HG03066 (cell line): ENCODE measurements at regions not wholly inside any gene's neighbourhood (a gene's known extent, or its start where the extent isn't known, plus 50 kb on each side); places are given as distances from the start of the nearest gene placed in this dataset.

ENCODE experiments used
- ATAC-seq: cut with Tn5 transposase; IDR thresholded peaks from one replicate; pipeline ENCODE4 v1.9.1; 2021; ENCODE audit warnings: low read depth; ENCODE audit not compliant: unreplicated experiment

DNA sequence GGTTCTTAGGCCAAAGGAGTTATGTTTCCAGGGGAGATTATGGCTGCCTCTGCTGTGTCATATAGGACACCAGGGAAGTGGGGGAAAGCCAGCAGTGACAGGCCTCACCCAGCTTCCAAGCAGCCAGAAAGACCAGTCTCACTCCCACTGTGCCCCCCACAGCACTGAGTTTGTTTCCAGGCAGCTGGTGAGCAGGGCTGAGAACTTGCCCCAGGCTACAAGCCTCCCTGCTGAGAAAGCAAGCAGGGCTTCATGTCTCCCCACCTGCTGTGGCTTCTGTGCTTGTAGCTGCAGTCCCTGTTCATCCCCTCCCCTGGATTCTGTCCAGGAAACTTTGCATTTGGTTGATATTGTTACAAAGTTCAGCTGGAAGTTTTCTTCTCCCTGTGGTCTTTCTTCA is 376.3 kb downstream of the PDCD6IP start:
- ATAC-seq, result no peak

DNA sequence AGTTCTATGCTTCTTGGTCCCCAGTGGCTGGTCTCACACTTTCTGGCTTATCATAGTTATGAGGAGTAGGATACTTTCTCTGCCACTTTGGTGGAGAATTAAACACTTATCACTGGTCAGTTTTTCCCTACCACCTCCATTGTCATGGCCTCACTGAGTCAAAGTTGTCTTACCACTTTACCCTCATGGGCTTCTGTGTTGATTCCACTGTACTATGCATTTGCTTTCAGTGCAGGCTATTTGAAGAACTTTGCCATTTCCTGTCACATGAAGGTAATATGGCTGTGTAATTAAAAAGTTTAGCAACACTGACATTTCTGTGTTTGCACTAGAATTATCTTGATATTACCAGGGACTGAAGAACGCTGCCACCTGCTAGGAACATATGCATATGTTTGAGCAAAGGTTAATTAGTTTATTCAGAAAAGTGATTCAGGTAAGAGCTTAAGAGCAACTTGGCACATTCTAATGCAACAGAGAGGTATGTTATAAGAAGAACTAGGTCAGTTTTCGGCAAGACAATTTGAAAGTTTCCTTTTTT is 377.3 kb downstream of the PDCD6IP start:
- ATAC-seq, result no peak

DNA sequence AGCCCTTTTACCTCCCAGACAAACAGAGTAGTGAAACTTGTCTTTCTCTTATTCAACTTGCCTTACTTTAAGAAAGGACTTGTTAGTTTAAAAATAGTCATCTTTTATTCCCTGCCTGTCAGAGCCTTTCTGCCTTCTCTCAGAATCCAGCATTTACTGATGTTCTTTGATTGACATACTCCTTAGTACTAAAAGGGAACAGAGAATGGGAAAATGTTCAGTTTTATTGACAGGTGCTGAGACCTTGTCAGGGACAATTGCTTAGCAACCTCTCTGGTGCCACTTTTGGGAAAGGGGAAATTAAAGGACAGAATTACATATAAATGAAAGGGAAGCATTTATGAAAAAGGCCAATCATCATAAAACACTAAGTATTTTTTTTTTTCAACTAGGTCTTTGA is 378.3 kb downstream of the PDCD6IP start:
- ATAC-seq, result no peak

DNA sequence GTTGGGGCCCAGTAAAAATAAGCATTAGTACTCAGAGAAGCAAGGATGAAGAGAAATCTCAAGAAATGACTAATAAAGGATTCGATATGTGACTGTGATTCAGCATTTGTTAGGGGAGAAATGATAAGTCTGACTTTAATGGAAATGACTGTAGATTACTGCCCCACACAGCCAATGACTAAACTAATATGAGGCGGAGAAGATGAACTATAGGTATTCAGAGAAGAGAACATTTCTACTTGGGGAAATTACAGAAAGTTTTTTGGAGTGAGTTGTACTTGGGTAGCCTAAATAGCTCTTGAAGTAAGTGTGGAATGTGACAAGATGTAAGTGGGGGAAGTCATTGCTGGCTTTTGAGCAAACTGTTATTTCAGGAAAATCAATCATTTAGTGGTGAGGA is 380.0 kb downstream of the PDCD6IP start:
- ATAC-seq, result no peak

DNA sequence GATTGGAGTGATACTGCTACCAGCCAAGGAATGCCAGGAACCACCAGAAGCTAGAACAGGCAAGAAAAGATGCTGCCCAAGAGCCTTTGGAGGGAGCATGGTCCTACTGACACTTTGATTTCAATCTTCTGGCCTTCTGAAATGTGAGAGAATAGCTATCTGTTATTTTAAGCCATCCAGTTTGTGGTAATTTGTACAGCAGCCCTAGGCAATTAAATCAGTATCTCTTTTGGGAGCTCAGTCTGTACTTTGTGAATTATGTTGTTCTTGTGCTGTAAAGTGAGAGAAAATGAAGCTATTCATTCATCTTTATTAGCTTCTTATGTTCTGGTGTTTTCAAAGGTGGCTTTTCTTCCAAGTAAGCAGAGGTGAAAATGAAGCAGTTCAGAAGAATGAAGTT is 381.3 kb downstream of the PDCD6IP start:
- no peak for ATAC-seq

DNA sequence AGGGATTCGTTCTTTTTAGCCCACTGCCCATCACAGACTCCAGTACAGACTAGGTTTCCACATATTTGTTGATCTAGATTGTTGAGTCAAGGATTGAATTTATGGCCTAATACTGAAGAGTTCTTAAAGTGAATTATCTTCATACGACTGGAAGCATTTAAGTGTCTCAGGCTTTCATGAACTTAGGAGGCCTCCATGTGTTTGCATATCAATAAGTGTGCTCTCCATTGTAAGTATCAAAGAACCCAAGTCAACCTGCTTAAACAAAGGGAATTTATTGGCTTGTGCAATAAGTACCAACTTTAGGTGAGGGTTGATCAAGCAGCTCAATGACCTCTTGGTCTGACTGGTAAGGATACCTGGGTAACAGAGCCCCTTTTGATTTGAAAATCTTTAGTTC is 382.1 kb downstream of the PDCD6IP start:
- no peak for ATAC-seq

DNA sequence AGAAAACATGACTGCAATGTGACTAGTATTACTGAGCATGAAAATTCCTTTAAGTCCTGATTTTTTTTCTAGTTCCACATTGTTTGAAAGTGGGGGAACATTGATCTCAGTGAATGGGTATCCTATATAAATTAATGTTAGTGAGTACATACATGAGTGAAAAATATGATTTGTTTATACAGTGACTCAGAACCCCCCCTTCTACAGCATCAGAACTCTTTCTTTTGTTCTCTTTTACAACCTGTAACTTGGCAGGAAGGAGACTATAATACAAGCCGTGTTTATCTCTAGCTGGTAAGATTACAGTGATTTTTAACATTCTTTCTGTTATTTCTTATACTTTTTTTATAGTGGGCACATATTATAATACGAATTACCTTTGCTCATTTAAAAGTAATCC is 384.7 kb downstream of the PDCD6IP start:
- no peak for ATAC-seq

DNA sequence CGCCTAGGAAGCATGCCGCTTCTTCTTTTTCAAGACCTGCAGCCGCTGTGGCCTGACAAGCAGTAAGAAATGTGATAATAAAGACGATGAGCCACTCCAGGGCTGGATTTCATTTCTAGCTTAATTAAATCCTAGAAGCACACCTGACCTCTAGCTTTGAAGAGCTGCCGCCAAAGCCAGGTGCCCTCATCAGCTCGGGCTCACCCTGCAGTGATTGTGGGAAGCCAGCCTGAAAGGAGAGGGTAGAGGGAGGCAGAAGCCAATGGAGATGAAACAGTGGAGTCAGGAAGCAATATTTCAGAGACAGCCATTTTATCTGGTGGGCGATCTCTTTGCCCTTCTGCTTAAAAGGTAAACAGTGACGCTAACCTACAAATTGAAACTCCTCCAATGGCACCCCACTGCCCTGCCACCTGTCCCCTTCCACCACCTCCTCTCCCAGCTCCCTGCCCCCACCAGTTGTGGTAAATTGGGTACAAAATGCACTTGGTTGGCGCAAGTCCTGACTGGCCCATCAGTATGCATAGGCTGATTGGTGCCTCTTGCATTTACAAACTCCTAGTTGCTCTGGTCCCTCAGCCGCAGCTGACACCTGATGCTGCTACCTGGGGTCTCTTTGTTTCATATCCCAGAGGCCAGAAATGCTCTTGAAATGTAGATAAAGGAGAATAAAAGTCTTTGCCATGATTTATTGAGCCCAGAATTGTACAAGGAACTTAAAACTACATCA is 385.3 kb downstream of the PDCD6IP start:
- ATAC-seq, result no peak

DNA sequence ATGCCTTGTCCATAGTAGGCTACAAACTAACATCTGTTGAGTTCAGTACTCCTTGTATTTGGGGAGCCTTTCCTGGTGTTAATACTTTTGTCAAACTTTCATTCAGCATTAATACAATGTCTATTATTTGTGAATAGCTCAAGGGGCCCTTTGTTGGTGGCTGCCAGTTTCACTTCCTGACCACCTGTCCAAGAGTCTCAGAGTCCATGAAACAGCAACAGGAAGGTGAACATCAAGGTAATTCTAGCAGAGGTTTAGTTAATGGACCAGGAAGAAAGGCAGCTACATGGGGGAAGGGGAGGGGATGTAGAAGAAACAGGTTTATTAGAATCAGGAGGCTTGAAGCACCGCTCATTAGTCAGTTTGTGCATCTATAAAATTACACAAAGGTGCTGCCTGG is 386.9 kb downstream of the PDCD6IP start:
- no peak for ATAC-seq

DNA sequence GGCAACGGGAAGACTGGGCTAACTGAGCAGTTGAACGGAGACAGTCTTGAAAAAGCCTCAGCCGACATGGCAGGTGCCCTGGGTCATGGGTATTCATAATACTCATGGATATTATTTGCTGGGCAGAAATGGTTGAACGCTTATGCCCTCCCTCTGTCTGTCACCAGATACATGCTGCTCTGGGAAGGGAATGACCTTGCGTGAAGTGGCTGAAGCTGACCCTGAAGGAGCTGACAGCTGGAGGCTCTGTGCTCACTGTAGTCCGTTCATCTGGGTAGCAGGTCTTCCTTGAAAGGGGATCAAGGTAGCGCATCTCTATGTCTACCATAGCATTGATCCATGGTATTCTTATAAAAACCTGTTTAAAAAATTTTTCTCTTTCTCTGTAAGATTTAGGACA is 390.7 kb downstream of the PDCD6IP start:
- ATAC-seq, result no peak

DNA sequence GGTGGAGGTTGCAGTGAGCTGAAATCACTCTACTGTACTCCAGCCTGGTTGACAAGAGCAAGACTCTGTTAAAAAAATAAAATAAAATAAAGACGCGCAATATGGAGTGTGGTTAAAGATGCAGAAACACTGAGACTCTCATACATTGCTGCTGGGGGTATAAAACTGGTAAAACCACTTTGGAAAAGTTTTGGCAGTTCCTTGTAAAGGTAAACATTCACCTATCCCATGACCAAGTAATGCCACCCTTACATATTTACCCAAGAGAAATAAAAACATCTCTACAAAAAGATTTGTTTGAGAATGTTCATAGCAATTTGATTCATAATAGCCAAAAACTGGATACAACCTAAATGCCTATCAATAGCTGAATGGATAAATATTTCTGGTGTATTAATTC is 398.5 kb downstream of the PDCD6IP start:
- ATAC-seq, result no peak

DNA sequence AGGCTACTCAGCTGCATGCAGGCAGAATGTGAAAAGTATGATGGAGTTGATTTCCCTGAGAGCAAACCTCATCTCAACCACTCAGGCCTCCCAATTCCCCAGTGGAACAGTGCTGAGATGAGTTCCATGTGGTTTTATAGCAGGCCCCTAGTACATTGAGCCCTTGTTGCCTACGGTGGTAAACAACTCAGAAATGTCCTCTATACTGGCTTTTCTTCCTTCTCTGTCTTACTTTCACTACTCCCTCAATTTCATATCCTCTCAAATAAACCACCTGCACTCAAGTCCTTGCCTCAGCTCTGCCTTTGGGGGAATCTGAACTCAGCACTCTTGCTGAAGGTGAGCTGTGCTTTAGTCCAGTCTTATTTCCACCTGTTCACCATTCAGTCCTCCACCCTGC is 399.9 kb downstream of the PDCD6IP start:
- ATAC-seq, result peak; percentile 60

DNA sequence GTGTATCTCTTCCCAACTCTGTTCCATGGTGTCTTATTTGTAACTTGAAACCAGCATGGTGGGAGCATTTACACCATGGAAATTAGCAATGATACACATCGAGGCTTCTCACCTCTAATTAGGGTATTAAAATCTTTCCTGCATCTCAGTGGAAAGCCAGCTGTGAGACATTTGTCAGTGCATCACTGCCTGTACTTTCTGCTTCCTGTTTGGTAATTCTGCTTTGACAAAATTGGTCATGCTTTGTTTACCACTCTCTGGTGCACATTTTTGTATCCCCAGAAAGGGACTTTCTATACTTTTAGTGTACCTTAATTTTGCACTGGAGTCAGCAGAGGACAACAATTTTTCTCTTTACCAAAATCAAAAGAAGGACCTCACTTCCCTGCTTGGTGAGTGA is 402.1 kb downstream of the PDCD6IP start:
- peak; percentile 86 for ATAC-seq

DNA sequence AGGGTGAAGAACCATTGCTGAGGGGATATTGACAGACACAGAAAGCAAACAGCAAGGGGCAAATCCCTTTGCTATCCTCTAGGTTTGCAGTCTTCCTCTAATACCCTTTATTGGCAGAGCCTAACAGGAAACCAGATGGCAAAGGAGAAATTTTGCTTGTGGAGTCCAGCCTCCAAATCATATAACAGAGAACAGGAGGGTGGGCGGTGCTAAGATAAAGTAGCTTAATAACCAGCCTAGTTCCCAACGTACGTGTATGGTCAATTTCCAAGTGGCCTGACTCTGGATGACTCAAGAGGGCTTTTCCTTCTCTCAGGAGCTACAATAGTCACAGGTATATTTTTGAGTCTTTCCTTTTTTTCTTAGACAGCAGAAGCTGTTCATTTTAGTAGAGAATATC is 404.5 kb downstream of the PDCD6IP start:
- ATAC-seq, result no peak

DNA sequence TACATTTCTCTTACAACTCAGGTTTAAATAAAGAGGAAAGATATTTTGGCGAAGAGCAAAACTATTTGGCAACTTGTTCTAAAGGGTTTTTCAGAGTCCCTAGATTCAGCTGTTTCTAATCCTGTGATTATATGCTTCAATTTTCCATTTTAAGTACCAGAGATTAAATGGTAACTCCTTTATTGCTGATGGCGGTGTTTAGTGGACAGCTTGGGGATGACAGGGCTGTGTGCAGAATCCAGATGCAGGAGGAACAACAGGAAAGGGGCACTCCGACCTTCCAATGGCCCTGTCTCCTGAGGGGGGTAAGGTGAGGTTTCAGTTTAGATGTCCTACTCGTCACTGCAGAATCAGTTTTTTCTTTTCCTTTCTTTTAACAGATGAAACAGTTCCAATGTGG is 405.0 kb downstream of the PDCD6IP start:
- ATAC-seq, result no peak

DNA sequence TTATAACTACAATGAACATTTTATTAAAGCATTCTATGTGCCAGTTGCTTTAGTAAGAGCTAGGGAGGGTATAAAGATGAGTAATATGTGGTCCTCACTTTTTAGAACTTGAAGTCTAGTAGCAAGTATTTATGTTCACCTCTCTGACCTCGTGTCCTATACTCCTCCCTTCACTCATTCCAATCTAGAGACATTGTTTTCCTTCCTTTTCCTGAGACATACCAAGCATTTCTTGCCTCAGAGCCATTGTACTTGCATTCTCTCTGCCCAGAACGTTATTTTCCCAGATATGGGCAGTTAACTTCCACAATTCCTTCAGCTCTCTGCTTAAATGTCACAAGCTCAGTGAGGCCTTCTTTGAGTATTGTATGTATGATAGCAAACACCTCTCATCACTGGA is 408.6 kb downstream of the PDCD6IP start:
- ATAC-seq, result no peak

DNA sequence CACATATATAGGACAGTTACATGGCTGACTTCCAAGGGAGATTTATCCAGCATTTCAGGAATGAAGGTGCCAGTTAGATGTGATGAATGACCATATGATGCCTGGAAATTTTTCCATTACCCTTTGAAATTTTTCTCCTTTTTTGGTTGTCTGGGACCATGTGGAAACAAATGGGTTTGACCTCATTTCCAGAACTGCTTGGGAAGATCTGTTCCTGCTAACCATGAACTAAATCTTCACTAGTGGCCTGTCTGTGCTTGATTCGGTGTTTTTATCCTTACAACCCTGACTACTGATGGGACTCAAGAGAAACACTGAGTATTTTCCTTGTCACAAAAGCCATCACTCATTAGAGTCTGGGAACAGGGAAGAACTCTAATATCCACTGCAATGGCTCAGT is 409.4 kb downstream of the PDCD6IP start:
- ATAC-seq, result no peak

DNA sequence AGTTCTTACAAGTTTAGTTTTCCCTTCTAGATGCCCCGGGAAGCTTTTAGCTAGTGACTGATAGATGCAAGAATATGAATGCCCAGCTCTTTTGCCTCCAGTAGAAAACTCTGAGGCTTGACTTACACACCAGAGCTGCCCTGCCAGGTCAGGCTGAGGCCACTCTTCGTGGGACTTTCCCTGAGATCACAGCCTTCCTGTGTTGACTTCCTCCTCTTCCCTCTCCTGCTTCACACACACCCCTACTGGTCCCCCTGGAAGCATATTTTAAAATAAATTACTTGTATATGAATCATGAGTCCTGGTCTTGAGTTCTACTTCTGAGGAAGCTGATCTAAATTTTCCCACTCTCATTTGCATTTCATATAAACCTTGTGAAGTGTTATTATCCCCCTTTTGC is 413.7 kb downstream of the PDCD6IP start:
- no peak for ATAC-seq

DNA sequence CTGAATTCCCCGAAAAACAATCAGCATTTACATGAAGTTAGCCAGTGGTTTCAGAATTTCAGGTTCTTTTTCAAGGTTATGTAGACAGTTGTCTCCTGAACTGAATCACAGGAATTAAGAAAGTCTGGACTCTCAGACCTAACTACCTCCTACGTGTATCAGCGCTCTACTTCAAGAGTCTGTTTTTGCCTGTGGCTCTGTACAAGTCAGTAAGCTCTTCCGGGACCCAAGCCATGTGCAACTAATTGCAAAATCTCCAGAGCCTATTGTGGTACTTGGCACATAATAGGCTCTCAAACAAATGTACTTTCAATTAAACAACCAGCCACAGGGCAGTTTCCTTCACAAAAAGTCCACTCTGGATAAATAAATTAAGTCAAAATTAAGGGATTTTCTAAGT is 414.2 kb downstream of the PDCD6IP start:
- no peak for ATAC-seq

DNA sequence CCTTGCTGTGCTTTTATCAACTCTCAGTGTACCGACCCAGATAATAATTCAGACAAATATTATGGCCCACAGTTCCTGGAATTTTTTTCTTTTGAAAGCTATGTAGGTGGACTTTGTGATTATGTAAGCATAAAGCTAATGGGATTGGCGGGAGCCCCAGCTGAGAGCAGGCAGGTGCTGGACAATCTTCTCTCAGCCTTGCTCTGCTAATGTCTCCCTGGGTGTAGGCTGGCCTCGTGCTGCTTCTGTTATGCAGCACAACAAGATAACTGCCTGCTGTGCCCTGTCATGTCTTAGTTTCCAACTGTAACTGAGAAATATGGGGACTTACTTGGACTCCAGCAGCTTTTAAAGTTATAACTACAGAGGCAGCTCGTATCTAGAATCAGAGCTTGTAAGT is 415.0 kb downstream of the PDCD6IP start:
- no peak for ATAC-seq

DNA sequence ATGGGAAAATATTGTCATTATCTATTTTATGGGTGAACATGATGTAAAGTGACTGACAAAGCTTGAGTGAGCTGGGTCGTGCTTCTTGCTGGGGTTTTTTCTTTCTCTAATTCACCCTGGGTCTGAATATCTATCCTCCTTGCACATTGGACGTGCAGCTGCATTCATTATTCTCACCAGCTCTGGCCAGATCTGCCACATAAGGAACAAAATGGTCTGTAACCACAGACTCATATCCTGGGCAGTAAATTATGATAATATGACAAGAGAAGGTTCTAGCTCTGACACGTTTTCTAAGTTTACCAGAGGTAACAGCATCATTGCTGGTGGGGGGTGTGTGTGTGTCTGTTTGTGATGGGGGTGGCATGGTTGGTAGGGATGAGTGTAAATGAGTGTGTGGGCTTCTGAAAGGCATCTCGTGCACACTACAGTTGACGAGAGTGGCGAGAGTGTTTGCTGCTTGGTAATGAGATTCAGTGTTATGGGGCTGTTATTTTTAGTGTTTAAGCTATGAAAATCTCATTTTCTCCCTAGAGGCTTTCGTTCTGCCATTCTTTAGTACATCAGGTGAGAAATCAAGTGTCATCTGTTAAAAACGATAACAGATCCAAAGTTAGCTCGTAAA is 418.4 kb downstream of the PDCD6IP start:
- peak; percentile 63 for ATAC-seq

DNA sequence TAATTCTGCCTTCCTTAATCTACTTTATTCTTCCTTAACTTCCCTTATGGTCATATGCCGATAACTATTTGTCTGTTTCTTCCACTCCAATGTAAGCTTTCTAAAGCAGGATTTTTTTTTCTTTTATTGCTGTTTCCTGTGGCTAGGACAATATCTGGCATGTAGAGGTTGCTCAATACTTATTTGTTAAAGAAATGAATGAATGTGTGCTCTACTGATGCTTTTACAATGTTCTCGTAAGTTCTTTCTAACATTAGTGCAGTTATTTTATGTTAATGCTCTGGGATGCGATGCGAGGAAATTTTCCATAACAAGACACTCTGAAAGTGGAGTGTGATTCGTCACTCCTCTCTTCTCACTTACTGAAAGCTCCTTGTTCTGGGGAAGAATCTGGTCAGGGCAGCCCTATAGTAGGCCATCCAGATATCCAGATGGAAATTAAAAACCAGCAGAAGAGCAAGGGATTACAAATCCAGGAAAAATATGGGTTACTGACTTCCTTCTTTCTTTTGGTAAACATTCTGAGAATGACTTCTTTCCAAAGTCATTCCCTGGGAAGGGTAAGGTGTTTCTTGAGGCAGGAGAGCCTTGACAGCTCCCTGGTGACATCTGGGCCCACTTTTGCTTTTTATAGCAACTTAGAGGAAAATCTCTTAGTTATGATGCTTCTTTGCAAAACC is 420.4 kb downstream of the PDCD6IP start:
- no peak for ATAC-seq
